ENCODE measurements at regions not wholly inside any gene's neighbourhood (a gene's known extent, or its start where the extent isn't known, plus 50 kb on each side); places are given as distances from the start of the nearest gene placed in this dataset.

DNA sequence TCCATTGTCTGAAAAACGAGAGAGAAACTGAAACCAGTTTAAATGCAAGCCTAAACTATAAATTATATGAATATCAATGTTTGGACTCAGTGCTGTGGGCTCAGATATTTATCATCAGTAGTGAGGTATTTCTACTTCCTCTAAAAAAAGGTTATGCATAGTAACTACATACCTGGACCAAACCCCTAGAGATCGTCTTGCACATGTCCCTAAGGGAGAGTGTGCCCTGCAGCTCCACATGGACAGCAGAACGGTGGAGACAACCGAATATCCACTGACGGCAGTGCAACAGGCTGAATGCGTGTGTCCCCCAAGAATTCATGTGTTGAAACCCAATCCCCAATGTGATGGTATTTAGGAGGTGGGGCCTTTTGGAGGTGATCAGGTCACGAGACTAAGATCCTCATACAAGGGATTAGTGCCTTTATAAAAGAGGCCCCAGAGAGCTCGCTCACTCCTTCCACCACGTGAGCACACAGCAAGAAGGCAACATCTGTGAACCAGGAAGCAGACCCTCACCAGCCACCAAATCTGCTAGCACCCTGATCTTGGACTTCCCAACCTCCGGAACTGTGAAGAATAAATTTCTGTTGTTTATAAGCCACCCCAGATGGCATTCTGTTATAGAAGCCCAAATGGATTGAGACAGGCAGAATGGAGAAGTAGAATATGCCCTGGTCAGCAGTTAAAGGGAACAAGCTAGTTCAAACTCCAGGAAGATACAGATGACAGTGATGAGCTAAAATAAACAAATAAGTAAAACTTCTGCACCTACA is 208.4 kb downstream of the ANAPC1 start:
- DNase-seq, result peak; percentile 14 to 38

- DNase-seq, result no peak
Measured at GRCh38 chr2:111676291-111676822, 207.6 kb downstream of the ANAPC1 start.

GRCh38 chr2:111678161-111678560 is 205.8 kb downstream of the ANAPC1 start:
- DNase-seq, result no peak

DNA sequence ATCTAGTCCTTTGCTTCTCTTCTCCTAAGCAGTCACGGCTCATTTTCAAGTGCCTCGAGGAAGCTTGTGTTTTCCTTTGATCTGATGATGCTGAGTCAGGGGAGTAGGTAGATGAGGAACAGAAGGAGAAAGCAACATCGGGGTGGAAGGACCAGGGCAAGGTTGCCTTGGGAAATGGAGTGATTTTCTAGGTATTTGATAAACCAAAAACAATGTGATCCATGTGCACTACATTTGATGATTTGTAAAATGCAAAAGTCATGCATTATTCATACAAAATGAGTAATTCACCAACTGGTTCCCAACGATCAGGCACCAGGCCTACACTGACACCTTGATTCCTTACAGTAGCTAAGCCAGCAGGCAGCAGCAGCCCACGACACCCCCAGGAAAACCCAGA is 205.3 kb downstream of the ANAPC1 start:
- no peak for DNase-seq

- no peak for DNase-seq
Measured at GRCh38 chr2:111679202-111679601, 204.8 kb downstream of the ANAPC1 start.

DNA sequence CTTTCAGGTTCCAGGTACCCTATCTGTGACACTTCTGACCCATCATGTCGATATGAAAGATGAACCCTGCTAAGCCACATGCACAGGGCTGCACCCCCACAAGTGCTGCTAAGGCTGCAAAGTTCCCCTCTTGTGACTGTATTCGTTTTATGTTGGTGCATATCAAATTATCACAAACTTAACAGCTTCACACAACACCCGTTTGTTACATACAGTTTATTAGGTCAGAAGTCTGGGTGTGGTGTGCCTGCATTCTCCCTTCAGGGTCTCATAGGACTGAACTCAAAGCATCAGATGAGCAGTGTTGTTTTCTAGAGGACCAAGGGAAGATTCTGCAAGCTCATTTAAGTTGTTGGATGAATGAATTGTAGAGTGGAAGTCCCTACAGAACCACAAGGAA is 199.4 kb downstream of the ANAPC1 start:
- DNase-seq, result no peak

DNA sequence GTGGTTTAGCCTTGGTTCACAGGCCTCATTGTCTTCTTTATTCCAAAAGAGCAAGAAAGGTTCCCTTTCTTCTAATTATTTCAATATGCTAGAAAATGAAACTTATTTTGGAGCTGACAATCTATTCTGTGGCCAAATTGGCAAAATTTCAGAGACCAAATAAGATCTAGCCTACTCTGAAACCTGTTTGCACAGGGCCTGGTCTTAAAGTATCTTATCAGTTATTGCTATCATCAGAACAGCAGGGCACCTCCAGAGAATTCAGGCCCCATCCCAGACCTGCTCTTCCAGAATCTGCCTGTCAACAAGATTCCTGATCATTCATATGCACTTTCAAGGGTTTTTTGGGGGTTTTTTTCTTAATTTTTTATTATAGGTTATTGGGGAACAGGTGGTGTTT is 198.7 kb downstream of the ANAPC1 start:
- no peak for DNase-seq

DNA sequence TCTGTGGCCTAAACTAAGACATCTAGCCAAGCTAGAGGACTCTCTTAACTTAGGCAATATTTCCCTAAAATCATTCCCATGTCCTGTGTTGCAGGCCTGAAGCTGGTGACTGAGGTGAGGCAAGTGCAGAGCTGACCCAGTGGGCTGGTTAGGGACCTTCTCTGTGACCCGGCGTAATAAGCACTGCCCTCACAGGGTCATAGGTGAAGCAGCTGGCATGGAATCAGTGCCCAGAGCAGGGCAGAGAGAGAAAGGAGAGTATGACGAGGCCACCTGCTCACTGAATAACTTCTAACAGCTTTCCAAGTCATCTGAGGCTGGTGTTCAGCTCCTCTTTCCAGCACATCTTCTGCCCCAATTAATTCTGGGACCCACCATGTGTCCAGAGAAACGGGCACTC is 197.0 kb downstream of the ANAPC1 start:
- no peak for DNase-seq

DNA sequence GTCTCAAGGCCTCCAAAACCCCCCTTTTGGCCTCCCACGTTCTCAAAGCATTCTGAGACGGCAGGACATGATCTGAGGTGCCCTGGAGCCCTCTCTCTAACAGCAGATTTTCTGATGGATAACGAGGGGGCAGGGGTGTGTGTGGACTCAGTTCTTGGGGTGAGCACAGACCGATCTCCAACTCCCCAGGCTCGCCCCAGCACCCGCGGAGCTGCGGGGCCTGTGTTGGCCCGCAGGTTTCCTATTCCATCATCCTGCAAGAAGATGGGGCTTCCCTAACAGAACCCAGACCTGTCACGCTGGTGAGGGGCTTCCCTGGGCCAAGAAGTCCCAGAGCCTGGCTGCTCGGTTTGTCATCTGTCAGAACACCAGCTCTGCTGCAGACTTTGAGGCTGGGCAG is 196.1 kb downstream of the ANAPC1 start:
- DNase-seq, result no peak

GRCh38 chr2:111688482-111688881 is 195.5 kb downstream of the ANAPC1 start:
- no peak for DNase-seq

- DNase-seq, result no peak
Measured at GRCh38 chr2:111689174-111689573, 194.8 kb downstream of the ANAPC1 start.

GRCh38 chr2:111689941-111690340 is 194.1 kb downstream of the ANAPC1 start:
- DNase-seq, result no peak

DNA sequence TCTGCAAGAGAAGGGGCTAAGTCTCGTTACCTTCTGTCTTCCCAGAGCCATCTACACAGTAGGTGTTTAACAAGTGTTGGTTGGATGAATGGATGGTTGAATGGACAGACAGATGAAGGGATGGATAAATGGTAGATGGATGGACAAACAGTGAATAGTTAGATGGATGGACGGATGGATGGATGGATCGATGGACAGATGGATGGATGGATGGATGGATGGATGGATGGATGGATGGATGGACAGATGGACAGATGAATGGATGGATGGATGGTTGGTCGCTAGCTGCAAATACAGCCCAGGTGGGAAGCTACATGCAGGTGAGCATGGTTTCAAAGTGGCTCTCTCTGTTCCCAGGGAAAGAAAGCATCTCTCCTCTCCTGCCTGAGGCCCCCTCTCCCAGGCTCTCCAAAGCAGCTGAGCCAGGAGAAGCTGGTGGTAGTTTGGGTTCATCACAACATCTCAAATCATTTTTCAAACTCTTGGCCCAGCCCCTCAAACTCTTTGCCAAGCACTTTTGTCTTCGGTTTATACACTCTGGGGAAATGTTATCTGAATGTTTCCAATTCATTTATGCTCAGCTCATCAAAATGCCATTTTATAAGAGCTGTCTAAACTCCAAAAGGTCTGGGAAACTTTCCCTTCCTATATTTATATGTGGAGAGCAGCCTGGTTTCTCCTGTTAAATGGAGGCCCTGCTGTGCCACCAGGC is 192.7 kb downstream of the ANAPC1 start:
- no peak for DNase-seq

- no peak for DNase-seq
Measured at GRCh38 chr2:111692311-111692710, 191.7 kb downstream of the ANAPC1 start.

DNA sequence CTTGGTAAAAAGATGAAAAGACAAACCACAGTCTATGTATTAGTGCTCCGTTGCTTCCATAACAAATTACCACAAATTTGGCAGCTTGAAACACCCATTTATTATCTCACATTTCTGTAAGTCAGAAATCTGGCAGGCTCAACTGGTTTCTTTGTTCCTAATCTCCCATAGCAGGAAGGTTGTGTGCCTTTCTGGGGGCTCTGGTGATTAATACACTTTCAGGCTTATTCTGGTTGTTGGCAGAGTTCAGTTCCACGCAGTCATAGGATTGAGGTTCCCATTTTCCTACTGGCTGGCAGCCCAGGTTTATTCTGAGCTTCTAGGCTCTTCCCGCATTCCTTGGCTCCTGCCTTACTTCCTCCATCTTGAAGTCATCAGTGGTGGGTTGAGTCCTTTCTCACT is 189.3 kb downstream of the ANAPC1 start:
- DNase-seq, result no peak

DNA sequence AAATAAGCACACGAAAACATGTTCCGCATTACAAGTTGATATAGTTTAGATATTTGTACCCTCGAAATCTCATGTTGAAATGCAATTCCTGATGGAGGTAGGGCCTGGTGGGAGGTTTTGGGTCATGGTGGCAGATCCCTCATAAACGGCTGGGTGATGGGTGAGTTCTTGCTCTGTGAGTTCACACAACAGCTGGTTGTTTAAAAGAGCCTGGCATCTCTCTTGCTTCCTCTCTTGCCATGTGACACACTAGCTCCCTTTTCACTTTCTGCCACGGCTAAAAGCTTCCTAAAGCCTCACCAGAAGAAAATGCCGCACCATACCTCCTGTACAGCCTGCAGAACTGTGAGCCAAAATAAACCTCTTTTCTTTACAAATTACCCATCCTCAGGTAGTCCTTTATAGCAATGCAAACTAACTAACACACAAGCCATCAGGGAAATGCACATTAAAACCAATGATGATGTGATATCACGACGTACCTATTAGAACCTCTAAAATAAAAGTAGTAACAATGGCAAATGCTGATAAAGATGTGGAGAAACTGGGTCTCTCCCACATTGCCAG is 188.5 kb downstream of the ANAPC1 start:
- DNase-seq, result no peak

DNA sequence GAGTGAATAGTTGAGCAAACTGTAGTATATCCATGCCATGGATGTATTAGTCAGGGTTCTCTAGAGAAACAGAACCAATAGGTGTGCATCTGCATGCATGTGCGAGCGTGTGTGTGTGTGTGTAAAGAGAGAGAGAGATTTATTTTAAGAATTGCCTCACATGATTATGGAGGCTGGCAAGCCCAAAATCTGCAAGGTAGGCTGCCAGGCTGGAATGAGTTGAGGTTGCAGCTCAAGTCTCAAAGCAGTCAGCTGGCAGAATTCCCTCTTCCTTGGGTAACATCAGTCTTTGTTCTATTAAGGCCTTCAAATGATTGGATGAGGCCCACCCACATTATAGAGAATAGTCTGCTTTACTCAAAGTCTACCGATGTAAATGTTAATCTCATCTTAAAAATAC is 187.8 kb downstream of the ANAPC1 start:
- DNase-seq, result no peak

GRCh38 chr2:111697560-111697959 is 186.4 kb downstream of the ANAPC1 start:
- no peak for DNase-seq

DNA sequence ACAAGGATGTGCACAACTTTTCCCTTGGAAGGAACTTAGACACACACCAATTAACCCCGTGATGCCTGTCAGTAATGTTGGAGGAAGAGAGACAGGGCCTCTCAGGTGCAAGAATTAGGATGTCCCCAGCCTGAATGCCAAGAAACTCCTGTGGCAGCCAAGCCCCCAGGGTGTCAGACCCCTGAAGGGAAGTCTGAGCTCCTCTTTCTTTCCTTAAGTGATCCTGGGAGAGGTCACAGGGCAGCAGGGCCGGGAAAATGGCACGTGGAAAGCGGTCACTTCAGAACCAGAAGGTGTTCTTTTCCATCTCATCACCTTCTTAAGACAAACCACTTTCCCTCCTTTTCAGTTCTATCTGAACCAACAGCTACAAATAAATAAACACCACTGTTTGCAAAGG is 185.9 kb downstream of the ANAPC1 start:
- DNase-seq, result no peak

DNA sequence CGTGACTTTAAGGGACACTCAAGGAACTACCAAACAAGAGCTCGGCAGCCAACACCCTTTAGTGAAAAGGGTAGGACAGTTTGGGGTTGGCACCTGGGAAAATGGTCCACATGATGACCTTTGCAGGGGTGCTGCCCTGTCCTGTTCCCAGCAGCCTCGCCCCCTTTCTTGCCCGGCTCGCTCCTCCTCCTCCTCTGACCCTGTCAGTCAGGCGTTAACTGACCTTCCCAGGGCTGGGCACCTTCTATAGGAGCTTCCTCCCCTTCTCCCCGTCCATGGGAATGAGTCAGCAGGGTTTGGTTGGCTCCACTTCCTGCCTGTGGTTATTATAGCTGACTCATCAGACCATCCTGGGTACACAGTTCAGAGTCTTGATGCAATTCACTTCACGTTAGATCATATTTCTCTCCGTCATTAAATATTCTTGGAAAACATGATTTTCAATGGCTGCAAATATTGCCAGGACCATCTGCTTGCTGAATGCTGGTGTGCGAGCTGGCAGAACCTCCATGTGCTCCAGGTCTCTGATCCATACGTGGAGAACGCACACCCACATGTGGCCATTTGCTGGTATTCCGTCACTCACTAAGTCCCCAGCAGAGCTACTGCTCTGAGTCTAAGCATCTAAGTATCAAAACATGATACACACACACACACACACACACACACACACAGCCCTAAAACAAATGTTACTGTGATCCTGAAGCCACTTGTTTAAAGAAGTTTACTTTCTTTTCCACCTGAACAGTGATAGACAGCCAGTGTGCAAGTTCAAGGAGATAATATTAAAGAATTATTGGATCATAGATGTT is 185.0 kb downstream of the ANAPC1 start:
- DNase-seq, result peak; percentile 93

DNA sequence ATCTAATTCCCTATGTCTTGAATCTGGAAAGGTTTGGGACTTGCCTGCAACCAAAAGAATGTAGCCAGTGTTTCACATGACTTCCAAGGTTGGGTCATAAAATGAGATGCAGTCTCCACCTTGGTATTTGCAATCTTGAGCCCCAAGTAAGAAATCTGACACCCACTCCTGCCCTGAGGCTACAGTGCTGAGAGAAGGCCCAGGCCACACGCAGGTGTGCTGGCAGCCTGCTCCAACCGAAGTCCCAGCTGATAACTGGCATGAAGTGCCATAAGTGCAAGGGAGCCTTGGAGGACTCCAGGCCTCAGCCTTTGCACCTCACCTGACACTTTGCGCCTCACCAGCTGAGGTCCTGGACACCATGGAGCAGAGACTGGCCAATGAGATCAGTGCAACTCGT is 182.7 kb downstream of the ANAPC1 start:
- DNase-seq, result no peak

- DNase-seq, result no peak
Measured at GRCh38 chr2:111701798-111702118, 182.2 kb downstream of the ANAPC1 start.

- peak; percentile 65 to 69 for DNase-seq
Measured at GRCh38 chr2:111702119-111702803, 181.7 kb downstream of the ANAPC1 start.
